ENCODE measurements at regions not wholly inside any gene's neighbourhood (a gene's known extent, or its start where the extent isn't known, plus 50 kb on each side); places are given as distances from the start of the nearest gene placed in this dataset.

GRCh38 chr13:76586842-76587241 is 299.4 kb downstream of the KCTD12 start:
- TF ChIP-seq GATA2 (IDR thresholded peaks at IDR 0.05; ENCODE audit: low read depth, low read length) (no peak), GATA3 (IDR thresholded peaks at IDR 0.05; ENCODE audit: low read depth, low read length) (no peak)
